Heart left ventricle (tissue), 16 donors: ENCODE measurements at regions not wholly inside any gene's neighbourhood (a gene's known extent, or its start where the extent isn't known, plus 50 kb on each side); places are given as distances from the start of the nearest gene placed in this dataset.

Experiments used
- ATAC-seq, 4 donors: fragments of 200-7000 bp; cut with Tn5 transposase; one replicate each; pipeline ENCODE4 v1.9.1; 2020 to 2022; ENCODE audit warnings: moderate library complexity in 4 of 4, mild to moderate bottlenecking in 3 of 4, moderate number of reproducible peaks in 1 of 4
- DNase-seq, 5 donors: peaks; one replicate each; pipeline ENCODE4 v3.0.0-alpha.2; 2020
- H3K27ac ChIP-seq, 12 donors: fragments of 200-600 bp; sonication (generic) in 4 of 12; one replicate each; pipeline versions ENCODE4 v1.5.0 to v1.8.0; 2016 to 2022; ENCODE audit warnings: mild to moderate bottlenecking in 2 of 12
- H3K27me3 ChIP-seq, 9 donors: fragments of 200-600 bp; sonication (generic) in 2 of 9; one replicate each; pipeline versions ENCODE4 v1.5.1 to v1.8.0; 2016 to 2022; ENCODE audit warnings: mild to moderate bottlenecking in 3 of 9
- H3K36me3 ChIP-seq, 9 donors: fragments of 200-600 bp; sonication (generic) in 2 of 9; one replicate each; pipeline versions ENCODE4 v1.5.0 to v1.8.0; 2018 to 2022; ENCODE audit warnings: mild to moderate bottlenecking in 2 of 9
- H3K4me1 ChIP-seq, 12 donors: fragments of 200-600 bp; sonication (generic) in 4 of 12; one replicate each; pipeline versions ENCODE4 v1.5.0 to v1.8.0; 2016 to 2022; ENCODE audit warnings: mild to moderate bottlenecking in 3 of 12
- H3K4me3 ChIP-seq, 12 donors: fragments of 200-600 bp; sonication (generic) in 4 of 12; one replicate each; pipeline versions ENCODE4 v1.5.0 to v1.8.0; 2017 to 2022; ENCODE audit warnings: mild to moderate bottlenecking in 9 of 12, moderate library complexity in 4 of 12
- H3K9me3 ChIP-seq, 12 donors: fragments of 200-600 bp; sonication (generic) in 4 of 12; one replicate each; pipeline versions ENCODE4 v1.5.0 to v1.8.0; 2016 to 2022; ENCODE audit warnings: mild to moderate bottlenecking in 1 of 12
- POLR2A ChIP-seq, 2 donors: fragments of 450-650 bp; IDR thresholded peaks; one replicate each; pipeline ENCODE4 v1.6.1; 2017; ENCODE audit warnings: antibody characterized with exemption in 2 of 2, mild to moderate bottlenecking in 2 of 2, moderate library complexity in 2 of 2
- WGBS, 4 donors: extraction: QIAGEN DNeasy Blood & Tissue Kit in 2 of 4; methylation state at CpG; one replicate each; pipeline versions ENCODE4 v1.1.5 to v1.1.7; 2013 to 2018; 5-methylcytosine and 5-hydroxymethylcytosine counted together
- intact Hi-C, 10 donors: fragments of 100-400 bp; cut with DNase I; formaldehyde crosslinking; loops; one replicate each; pipeline versions ENCODE4 v1.11.1 to v1.14.2; 2022
- TF ChIP-seq, protein P1 (sequence below), 12 donors: fragments of 200-600 bp; sonication (generic) in 4 of 12; IDR thresholded peaks; one replicate each; pipeline versions ENCODE4 v1.5.0 to v1.8.0; 2018 to 2022; ENCODE audit warnings: antibody characterized with exemption in 12 of 12, mild to moderate bottlenecking in 5 of 12
- donor health status: ischemic (EF 13 %, LVEDD 7.1; RV severe dilation, severe dysfunction).
- donor health status: healthy with polysubstance abuse.
- donor health status: DM: no; HTN: yes; CAD: no.
- donor health status: DM: no; HTN: no; CAD: no.
- donor health status: ischemic (EF 25% LVEDD 6.9; RV normal size, moderate dysfunction).
- donor health status: ischemic (EF 25% LVEDD 5.7; RV mildly dilated, moderate dysfunction).
- donor health status: healthy.
- donor health status: DM: yes; HTN: yes; CAD: no.
- donor health status: ischemic (EF 35%, LVEDD 5.7; RV mildly dilated, moderate dysfunction).
- donor health status: nonischemic (EF 11% LVEDD 7.7; RV severe dilation, severe dysfunction).
- donor health status: DM: yes; HTN: yes; CAD: no.
- donor health status: PGD.
- donor health status: ischemic (EF 29% LVEDD 5.4; RV normal size, mild dysfunction).
- donor health status: nonischemic (EF 23%, LVEDD 6.1; RV moderate dilation, normal function).

GRCh38 chr3:117748131-117748530, 1038.6 kb downstream of the TUSC7 start:
- H3K9me3 ChIP-seq = no peaks in the 10 kb centered on the region
- TF ChIP-seq, protein P1, sequence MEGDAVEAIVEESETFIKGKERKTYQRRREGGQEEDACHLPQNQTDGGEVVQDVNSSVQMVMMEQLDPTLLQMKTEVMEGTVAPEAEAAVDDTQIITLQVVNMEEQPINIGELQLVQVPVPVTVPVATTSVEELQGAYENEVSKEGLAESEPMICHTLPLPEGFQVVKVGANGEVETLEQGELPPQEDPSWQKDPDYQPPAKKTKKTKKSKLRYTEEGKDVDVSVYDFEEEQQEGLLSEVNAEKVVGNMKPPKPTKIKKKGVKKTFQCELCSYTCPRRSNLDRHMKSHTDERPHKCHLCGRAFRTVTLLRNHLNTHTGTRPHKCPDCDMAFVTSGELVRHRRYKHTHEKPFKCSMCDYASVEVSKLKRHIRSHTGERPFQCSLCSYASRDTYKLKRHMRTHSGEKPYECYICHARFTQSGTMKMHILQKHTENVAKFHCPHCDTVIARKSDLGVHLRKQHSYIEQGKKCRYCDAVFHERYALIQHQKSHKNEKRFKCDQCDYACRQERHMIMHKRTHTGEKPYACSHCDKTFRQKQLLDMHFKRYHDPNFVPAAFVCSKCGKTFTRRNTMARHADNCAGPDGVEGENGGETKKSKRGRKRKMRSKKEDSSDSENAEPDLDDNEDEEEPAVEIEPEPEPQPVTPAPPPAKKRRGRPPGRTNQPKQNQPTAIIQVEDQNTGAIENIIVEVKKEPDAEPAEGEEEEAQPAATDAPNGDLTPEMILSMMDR (IDR thresholded peaks at IDR 0.05) = no peak
- no peak for TF ChIP-seq POLR2A (IDR thresholded peaks at IDR 0.05)
- no peak overlapping the region for H3K4me3 ChIP-seq
- 55 to 72% (median 68%) methylated on average over 1 of the region's 1 CpG for WGBS, 4 donors
- no peak for DNase-seq
- H3K4me1 ChIP-seq = no peaks in the 10 kb centered on the region
- intact Hi-C loops = no loop called here
- no peak for ATAC-seq
- H3K36me3 ChIP-seq = no peaks in the 10 kb centered on the region
- H3K27ac ChIP-seq = no peak overlapping the region
- H3K27me3 ChIP-seq = no peaks in the 10 kb centered on the region

DNA sequence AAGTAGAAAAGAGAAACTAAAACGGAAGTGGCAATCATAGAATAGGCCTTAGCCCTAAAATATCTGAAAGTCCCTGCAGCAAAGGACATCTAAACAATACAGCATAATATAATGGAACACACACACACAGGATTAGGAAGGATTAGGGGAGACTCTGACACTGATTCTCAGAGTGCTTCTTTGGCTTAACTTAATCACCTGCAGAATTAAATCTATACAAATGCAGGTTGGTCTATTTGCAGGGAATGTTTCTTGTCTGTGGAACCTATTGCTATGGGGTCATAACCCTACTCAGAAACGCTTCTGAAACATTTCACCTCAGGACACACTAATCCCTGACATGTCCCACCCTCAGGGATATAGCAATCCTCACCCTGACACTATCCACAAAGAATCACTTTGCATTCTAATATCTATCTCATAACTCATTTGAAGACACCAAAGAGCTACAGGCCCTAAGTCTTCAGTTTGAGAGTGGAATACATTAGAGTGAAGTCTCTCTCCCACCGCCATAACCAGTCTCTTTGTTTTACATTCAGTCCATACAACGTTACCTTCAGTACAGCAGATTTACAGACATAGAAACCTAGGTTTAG, 1041.2 kb downstream of the TUSC7 start:
- TF ChIP-seq, protein P1 (IDR thresholded peaks at IDR 0.05) = no peak
- TF ChIP-seq POLR2A (IDR thresholded peaks at IDR 0.05) = no peak
- no peaks in the 10 kb centered on the region for H3K27me3 ChIP-seq
- ATAC-seq (no peak), DNase-seq (no peak)
- no peaks in the 10 kb centered on the region for H3K36me3 ChIP-seq
- H3K4me3 ChIP-seq = no peak overlapping the region
- H3K27ac ChIP-seq = no peak overlapping the region
- WGBS, 4 donors = 67 to 81% (median 78%) methylated on average over 4 of the region's 4 CpGs
- intact Hi-C loops = no loop called here
- no peaks in the 10 kb centered on the region for H3K4me1 ChIP-seq
- H3K9me3 ChIP-seq = no peaks in the 10 kb centered on the region

DNA sequence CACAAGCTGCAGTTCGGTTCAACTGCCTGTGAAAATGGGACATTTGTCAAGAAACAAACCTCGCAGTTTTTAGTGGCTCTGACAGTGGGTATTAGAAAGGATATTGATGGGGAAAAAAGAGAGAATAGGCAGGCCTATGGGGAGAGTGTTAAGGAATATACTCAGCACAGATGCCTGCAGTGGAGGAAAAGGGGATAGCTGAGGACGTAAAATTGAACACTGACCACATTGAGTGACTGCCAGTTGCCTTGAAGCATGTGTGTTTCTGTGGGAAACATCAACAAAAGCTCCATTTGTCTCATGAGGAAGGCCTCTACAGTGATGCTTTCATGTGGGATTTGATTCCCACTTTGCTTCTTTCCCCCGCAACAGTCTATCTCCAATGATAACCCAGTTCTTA, 1042.1 kb downstream of the TUSC7 start:
- H3K27me3 ChIP-seq = no peaks in the 10 kb centered on the region
- H3K4me3 ChIP-seq = no peak overlapping the region
- intact Hi-C loops = no loop called here
- DNase-seq (no peak), ATAC-seq (no peak)
- H3K36me3 ChIP-seq = no peaks in the 10 kb centered on the region
- no peak overlapping the region for H3K27ac ChIP-seq
- H3K4me1 ChIP-seq = no peaks in the 10 kb centered on the region
- WGBS, 4 donors = 85 to 88% (median 87%) methylated on average over 4 of the region's 4 CpGs
- no peak for TF ChIP-seq POLR2A (IDR thresholded peaks at IDR 0.05)
- TF ChIP-seq, protein P1 (IDR thresholded peaks at IDR 0.05) = no peak
- H3K9me3 ChIP-seq = no peaks in the 10 kb centered on the region

DNA sequence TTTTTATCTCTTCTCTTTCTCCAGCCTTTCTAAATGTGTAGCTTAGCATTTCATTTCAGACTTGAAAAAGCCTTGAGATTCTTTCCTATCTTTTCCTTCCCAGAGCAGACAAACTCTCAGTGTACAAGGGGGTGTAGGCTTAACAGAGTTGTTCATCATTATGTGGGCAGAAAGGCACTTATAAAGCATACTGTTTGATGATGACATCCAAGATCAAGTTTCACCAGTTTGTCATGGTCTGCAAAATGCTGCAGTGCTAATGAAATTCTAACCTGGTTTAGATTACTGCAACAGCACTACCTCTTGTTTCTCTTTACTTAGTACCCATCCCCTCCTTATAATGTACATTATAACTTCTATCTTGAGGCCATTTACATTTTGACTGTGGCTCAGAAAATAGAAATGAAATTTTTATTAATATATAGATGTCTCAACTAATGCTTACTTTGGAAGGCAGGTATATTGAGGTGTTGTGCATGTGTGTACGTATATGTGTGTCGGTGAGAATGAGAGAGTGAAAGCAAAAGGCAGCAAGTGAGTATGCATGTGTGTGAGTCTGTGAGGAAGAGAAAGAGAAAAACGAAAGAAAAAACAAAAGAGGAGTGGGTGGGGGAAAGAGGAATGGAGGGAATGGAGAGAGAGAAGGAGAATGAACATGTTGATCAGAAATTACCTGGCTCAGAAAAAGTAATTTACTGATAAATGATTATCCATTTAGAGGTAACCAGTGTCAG, 1043.6 kb downstream of the TUSC7 start:
- Histone ChIP-seq H3K36me3 (no peaks in the 10 kb centered on the region), H3K4me3 (no peak overlapping the region), H3K4me1 (no peaks in the 10 kb centered on the region), H3K27me3 (no peaks in the 10 kb centered on the region), H3K27ac (no peak overlapping the region), H3K9me3 (no peaks in the 10 kb centered on the region)
- DNase-seq (no peak), ATAC-seq (no peak)
- intact Hi-C loops = no loop called here
- WGBS, 4 donors = 78 to 83% (median 80%) methylated on average over 3 of the region's 3 CpGs
- no peak for TF ChIP-seq POLR2A (IDR thresholded peaks at IDR 0.05)
- TF ChIP-seq, protein P1 (IDR thresholded peaks at IDR 0.05) = no peak
